ENCODE measurements at regions not wholly inside any gene's neighbourhood (a gene's known extent, or its start where the extent isn't known, plus 50 kb on each side); places are given as distances from the start of the nearest gene placed in this dataset.
A peak's percentile ranks its signal among the peaks of the same experiment; 100 is the strongest.

GRCh38 chrX:7220121-7220520 lies 72.2 kb upstream of the PUDP start:
- peak; percentile 21 for DNase-seq (ENCODE audit: low spot score)

- DNase-seq (ENCODE audit: low spot score) = peak; percentile 56
Measured at GRCh38 chrX:7219153-7219705, 71.3 kb upstream of the PUDP start.

DNA sequence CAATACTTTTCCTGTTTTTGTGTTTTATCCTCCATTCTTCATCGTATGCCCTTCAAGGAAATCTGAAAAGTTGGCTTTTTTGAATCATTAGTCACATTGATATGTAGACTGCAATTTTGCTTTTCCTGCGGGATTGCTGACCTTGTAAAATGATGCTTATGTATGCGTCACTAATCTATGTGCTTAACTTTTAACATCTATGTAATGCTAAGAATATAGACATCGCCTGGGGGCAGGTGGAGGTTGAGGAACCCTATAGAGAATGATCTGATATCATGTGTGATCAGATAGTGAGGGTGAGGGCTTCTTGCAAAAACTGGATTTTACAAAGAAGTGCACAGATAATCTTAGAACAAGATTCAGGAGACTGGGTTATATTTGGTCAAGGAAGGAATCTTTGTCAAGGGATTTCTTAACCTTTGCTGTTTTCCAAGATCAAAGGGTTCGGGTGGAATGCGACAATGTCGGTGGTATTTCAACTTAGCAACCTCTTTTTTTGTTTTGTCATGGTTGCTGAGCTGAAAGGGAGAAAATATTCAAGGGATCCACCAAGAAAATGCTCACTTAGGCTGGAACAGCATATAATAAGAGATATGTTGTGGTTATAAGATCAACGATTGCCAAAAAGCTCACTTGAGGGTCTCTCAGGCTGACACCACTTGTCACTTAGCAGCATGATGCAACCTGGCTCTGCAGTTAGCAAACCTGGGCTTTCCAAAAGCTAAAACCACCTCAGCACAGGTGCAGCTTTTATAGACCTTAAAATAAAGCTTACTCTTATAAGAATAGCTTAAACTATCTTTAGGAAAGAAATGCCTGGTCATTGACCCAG lies 70.6 kb upstream of the PUDP start:
- DNase-seq (ENCODE audit: low spot score) = peak; percentile 55

- peak; percentile 37 for DNase-seq (ENCODE audit: low spot score)
Measured at GRCh38 chrX:7216981-7217587, 69.1 kb upstream of the PUDP start.

DNA sequence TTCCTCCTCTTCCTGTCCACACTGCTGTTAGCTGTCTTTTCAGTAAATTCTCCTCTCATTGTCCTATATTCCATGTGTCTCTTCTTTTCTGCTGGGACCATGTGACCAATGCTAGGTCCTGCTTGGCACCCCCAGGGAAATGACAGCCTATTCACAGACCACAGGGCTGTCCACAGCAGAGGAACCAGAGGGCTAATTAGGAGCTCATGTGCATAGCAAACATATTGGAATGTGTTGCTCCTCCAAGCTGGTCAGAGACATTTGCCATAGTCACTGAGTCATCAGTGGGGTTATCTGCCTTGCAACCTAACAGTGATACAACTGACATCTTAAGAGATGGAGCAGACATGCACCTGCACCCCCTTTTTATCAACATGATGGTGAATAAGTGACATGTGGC lies 67.9 kb upstream of the PUDP start:
- no peak for DNase-seq (ENCODE audit: low spot score)

- no peak for DNase-seq (ENCODE audit: low spot score)
Measured at GRCh38 chrX:7214251-7214650, 66.3 kb upstream of the PUDP start.

DNA sequence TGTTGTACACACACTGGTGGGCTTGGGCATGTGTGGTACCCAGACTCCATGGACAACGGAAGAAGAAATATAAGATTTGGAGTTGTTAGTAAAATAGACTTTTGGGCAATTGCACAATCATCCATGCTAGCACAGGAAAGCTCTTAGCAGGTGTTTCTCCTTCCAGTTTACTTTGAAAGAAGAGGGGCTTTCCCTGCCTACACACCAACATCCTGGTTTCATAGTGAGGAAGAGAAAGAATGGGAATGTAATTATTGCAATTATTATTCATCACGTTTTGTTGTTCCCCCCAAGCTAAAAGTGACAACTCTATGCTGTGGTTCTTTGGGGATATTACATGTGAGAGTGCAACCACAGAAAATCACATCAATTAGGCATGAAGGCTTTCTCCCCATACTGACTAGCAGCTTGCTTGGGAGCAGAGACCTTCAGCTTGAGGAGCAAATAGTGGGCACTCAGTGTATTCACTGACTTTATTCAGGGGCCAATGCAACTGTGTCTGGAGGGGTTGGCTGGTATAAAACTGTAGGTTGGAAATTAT lies 57.2 kb upstream of the PUDP start:
- peak; percentile 11 for DNase-seq (ENCODE audit: low spot score)

DNA sequence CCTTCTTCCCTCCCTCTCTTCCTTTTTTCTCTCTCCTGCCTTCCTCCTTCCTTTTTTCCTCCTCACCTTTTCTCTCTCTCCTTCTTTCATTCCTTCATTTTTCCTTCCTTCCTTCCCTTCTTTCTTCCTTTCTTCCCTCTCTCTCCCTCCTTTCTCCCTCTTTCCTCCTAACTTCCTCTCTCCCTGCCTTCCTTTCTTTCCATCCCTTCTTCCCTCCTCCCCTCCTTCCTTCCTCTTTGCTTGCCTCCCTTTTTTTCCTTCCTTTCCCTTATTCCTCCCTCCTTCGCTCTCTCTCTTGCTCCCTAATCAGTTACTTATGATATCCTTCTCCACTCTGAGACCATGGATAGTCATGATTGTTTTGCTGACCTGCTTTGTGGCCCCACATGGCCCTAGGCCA lies 56.7 kb upstream of the PUDP start:
- no peak for DNase-seq (ENCODE audit: low spot score)

DNA sequence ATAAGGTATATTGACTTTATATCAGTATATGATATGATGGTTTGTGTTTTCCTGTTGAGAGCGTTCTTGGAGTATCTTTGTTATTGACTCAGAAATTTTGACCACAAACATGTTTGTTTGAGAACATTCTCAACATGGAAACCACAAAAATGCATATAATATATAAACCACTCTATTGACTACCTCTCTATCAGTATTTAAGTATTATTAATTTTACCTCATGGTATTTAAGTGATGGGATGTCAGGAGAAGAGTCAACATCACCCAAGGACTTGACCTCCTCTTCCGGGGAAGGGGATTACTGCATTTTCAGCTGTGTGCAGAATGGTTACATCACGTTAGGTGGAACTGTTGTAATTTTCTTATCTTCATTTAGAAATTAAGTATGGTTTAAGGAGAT lies 54.3 kb upstream of the PUDP start:
- DNase-seq (ENCODE audit: low spot score) = no peak

DNA sequence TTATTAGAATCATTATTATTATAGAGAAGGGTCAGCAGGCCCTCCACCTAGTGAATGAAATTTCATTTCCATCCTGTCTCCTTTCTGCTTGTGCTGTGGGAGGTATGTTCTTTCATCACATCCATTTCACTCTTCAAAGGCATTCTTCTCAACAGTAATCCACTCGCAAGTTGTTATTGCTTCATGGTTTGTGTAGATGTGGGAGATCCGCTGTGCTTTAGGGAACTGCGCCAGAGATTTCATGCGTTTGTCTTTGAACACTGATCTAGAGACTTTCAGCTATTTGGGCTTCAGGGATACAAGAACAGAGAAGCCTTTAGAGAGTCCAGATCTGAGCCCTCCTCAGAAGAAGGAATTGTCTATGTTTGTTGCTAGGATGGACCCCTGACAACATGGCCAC lies 53.5 kb upstream of the PUDP start:
- no peak for DNase-seq (ENCODE audit: low spot score)

DNA sequence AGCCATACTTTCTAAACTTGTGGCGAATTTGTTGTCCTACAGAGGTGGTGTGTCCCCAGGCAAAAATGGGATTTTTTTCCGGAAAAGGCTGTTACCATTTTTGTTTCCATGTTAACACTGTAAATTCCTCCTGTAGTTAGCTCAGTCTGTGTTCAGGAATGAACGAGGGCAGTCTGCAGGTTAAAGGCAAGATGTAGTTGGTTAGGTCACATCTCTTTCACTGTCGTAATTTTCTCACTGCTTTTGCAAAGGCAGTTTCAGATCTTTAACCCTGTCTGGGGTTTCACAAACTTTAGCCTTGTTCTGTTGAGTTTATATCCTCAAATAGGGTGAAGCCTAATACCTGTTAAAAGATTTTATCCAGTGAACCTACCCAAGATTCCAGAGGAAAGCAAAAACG lies 50.5 kb upstream of the PUDP start:
- no peak for DNase-seq (ENCODE audit: low spot score)
